HEK293 (cell line): ENCODE measurements at regions not wholly inside any gene's neighbourhood (a gene's known extent, or its start where the extent isn't known, plus 50 kb on each side); places are given as distances from the start of the nearest gene placed in this dataset.

Experiments
- ZNF426 ChIP-seq: fragments of 450-650 bp; formaldehyde crosslinking; IDR thresholded peaks from 2 replicates; pipeline ENCODE4 v1.5.1; 2017; ENCODE audit warnings: missing biosample characterization, missing genetic modification characterization, mild to moderate bottlenecking, inconsistent platforms, moderate library complexity
- ZNF629 ChIP-seq: fragments of 450-650 bp; formaldehyde crosslinking; IDR thresholded peaks from 2 replicates; pipeline ENCODE4 v1.5.1; 2017; ENCODE audit warnings: missing biosample characterization, missing genetic modification characterization

DNA sequence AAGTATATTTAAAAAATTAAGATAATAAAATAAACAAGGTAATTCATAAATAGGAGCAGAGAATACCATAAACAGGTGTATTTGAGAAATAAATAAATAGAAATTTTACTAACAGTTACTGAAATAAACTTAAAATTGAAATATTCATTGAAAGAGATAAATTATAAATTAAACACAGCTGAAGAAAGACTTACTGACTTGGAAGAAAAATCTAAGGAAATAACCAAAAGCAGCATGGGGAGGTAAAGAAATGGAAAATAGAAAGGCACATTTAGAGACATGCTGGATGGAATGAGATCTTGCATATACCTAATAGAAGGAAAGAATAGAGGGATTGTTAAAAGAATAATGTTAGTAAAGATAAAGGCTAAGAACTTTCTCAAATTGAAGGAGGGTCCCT, 96.3 kb downstream of the SOX11 start:
- TF ChIP-seq ZNF426 (tag by site-specific recombination) (no peak), ZNF629 (no peak)
